ENCODE measurements at regions not wholly inside any gene's neighbourhood (a gene's known extent, or its start where the extent isn't known, plus 50 kb on each side); places are given as distances from the start of the nearest gene placed in this dataset.

DNA sequence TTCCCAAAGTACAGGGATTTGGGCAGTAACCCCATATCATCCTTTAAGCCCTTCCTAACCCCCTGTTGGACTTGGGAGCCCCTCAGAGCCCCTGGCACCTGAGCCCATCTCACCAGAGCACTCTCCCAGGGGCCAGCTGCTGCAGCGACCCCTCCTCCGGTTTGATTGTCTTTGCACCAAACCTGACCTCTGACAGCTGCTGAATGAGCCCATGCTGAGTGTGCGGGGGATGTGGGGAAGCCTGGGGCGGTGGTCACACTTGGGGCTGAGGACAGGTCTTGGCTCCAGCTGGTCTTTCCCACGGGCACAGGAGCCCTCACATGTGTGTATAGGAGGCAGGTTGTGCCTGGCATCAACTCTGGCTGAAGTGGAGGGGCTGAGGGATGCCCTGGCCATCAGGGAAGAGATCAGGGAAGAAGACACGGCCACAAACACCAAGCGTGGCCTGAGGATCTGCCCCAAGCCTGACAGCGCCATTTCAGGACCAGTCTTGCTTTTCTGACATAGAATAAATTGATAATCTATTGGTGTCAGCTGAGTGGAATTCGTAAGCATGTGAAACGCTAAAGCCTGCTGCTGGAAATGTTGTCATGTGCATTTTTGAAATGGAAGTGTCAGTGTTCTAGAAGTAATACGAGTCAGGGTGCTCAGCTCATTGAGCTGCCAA, 102.4 kb downstream of the ACKR3 start:
- H3K4me3 Mint-ChIP-seq (ENCODE audit: unreplicated experiment) = no peak overlapping the region
- H3K9me3 Mint-ChIP-seq (ENCODE audit: unreplicated experiment) = no peaks in the 10 kb centered on the region
- DNase-seq (ENCODE audit: extremely low spot score, unreplicated experiment) = peak; percentile 71
- no peaks in the 10 kb centered on the region for H3K36me3 Mint-ChIP-seq (ENCODE audit: unreplicated experiment)
- TF ChIP-seq, protein P1, sequence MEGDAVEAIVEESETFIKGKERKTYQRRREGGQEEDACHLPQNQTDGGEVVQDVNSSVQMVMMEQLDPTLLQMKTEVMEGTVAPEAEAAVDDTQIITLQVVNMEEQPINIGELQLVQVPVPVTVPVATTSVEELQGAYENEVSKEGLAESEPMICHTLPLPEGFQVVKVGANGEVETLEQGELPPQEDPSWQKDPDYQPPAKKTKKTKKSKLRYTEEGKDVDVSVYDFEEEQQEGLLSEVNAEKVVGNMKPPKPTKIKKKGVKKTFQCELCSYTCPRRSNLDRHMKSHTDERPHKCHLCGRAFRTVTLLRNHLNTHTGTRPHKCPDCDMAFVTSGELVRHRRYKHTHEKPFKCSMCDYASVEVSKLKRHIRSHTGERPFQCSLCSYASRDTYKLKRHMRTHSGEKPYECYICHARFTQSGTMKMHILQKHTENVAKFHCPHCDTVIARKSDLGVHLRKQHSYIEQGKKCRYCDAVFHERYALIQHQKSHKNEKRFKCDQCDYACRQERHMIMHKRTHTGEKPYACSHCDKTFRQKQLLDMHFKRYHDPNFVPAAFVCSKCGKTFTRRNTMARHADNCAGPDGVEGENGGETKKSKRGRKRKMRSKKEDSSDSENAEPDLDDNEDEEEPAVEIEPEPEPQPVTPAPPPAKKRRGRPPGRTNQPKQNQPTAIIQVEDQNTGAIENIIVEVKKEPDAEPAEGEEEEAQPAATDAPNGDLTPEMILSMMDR (IDR thresholded peaks at IDR 0.05) = no peak
- H3K27ac Mint-ChIP-seq (ENCODE audit: unreplicated experiment) = no peak overlapping the region
- H3K4me1 Mint-ChIP-seq (ENCODE audit: unreplicated experiment) = peaks cover 37% of the 10 kb centered on the region
- peaks cover 7% of the 10 kb centered on the region for H3K27me3 Mint-ChIP-seq (ENCODE audit: unreplicated experiment)

DNA sequence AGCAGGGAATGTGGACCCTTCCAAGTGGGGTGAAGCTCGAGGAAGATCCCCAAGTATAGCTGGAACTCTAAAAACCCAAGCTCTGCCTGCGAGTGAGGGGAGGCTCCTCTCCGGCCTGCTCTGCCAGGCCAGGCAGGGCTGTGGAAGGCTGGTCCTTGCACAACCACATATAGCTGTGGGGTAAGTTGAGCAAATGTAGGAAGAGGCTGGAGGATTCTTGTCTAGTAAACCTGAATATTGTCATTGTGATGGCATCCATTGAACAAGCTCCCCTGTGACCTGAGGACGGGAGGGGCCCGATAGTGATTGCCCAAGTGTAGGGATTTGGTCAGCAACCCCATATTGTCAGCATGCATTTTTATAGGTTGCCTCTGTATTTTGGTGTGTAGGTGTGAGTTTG, 103.0 kb downstream of the ACKR3 start:
- DNase-seq (ENCODE audit: extremely low spot score, unreplicated experiment) = peak; percentile 49

DNA sequence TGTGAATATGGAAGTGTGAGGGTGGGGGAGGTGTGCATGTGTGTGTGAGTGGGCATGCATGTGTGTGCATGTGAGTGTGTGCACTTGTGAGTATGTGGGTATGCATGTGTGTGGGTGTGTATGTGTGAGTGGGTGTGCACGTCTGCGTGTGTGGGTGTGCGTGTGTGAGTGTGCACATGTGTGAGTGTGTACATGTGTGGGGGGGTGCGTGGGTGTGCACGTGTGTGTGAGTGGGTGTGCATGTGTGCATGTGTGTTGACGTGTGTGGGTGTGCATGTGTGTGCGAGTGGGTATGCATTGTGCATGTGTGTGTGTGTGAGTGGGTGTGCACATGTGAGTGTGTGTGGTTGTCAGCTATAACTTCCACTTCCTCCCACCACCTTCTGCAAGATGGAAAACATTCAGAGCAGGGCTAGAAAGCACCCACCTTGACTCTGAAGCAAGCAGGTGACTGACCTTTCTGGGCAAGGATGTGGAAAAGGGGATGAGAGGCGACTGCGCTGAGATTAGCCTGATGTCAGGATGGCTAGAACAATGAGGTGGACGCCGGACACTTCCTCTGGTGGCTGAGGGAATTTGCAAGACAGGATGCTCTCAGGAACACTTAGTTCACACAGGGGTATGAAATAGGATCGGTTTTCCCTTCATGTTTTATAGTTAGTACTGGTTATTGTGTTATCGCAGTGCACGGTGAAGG, 103.6 kb downstream of the ACKR3 start:
- TF ChIP-seq, protein P1 (IDR thresholded peaks at IDR 0.05) = no peak
- no peaks in the 10 kb centered on the region for H3K9me3 Mint-ChIP-seq (ENCODE audit: unreplicated experiment)
- H3K4me1 Mint-ChIP-seq (ENCODE audit: unreplicated experiment) = peaks cover 35% of the 10 kb centered on the region
- DNase-seq (ENCODE audit: extremely low spot score, unreplicated experiment) = peak; percentile 46
- no peak overlapping the region for H3K27ac Mint-ChIP-seq (ENCODE audit: unreplicated experiment)
- H3K4me3 Mint-ChIP-seq (ENCODE audit: unreplicated experiment) = no peak overlapping the region
- no peaks in the 10 kb centered on the region for H3K36me3 Mint-ChIP-seq (ENCODE audit: unreplicated experiment)
- H3K27me3 Mint-ChIP-seq (ENCODE audit: unreplicated experiment) = peaks cover 9% of the 10 kb centered on the region

More for the DNA sequence above, 103.0 kb downstream of the ACKR3 start:
- H3K9me3 Mint-ChIP-seq (ENCODE audit: unreplicated experiment) = no peaks in the 10 kb centered on the region
- TF ChIP-seq, protein P1 (IDR thresholded peaks at IDR 0.05) = no peak
- H3K27ac Mint-ChIP-seq (ENCODE audit: unreplicated experiment) = no peak overlapping the region
- H3K36me3 Mint-ChIP-seq (ENCODE audit: unreplicated experiment) = no peaks in the 10 kb centered on the region
- peaks cover 9% of the 10 kb centered on the region for H3K27me3 Mint-ChIP-seq (ENCODE audit: unreplicated experiment)
- H3K4me3 Mint-ChIP-seq (ENCODE audit: unreplicated experiment) = no peak overlapping the region
- H3K4me1 Mint-ChIP-seq (ENCODE audit: unreplicated experiment) = peaks cover 39% of the 10 kb centered on the region

DNA sequence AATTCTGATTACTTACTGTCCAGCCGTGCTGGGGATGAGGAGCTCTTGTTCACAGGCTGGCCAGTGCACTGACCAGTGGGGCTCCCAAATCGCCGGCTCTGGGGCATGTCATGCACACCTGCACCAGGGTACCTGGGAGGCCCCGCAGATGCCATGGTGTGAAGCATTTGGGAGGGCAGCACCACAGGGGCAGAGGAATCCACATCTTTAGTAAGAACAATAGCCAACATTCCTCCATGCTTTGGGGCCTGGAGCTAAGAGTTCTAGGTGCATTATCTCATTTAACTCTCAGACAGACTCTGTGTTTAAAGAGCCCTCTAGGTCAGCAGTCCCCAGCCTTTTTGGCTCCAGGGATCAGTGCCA, 104.2 kb downstream of the ACKR3 start:
- Mint-ChIP-seq H3K4me1 (ENCODE audit: unreplicated experiment) (peaks cover 33% of the 10 kb centered on the region), H3K27me3 (ENCODE audit: unreplicated experiment) (peaks cover 9% of the 10 kb centered on the region), H3K9me3 (ENCODE audit: unreplicated experiment) (no peaks in the 10 kb centered on the region), H3K4me3 (ENCODE audit: unreplicated experiment) (no peak overlapping the region), H3K27ac (ENCODE audit: unreplicated experiment) (no peak overlapping the region), H3K36me3 (ENCODE audit: unreplicated experiment) (no peaks in the 10 kb centered on the region)
- TF ChIP-seq, protein P1 (IDR thresholded peaks at IDR 0.05) = no peak
- DNase-seq (ENCODE audit: extremely low spot score, unreplicated experiment) = peak; percentile 68

DNA sequence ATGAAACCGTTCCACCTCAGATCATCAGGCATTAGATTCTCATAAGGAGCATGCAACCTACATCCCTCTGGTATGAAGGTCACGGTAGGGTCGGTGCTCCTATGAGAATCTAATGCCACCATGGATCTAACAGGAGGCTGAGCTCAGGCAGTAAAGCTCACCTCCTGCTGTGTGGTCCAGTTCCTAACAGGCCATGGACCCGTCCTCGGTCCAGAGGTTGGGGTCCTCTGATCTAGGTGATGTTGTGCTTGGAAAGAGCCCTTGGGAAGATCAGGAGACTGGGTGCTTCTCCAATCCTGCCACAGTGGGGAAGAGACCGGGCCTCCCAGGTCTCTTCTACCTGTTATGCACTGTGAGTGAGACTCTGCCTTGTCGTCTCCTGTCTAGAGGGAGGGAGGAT, 104.6 kb downstream of the ACKR3 start:
- peak; percentile 70 for DNase-seq (ENCODE audit: extremely low spot score, unreplicated experiment)
- Mint-ChIP-seq H3K4me1 (ENCODE audit: unreplicated experiment) (peaks cover 37% of the 10 kb centered on the region), H3K9me3 (ENCODE audit: unreplicated experiment) (no peaks in the 10 kb centered on the region), H3K36me3 (ENCODE audit: unreplicated experiment) (no peaks in the 10 kb centered on the region), H3K27me3 (ENCODE audit: unreplicated experiment) (peaks cover 9% of the 10 kb centered on the region), H3K27ac (ENCODE audit: unreplicated experiment) (peak overlapping the region; percentile 31), H3K4me3 (ENCODE audit: unreplicated experiment) (no peak overlapping the region)
- TF ChIP-seq, protein P1 (IDR thresholded peaks at IDR 0.05) = no peak

All from osteocyte (in vitro differentiated cells).